Heart left ventricle (tissue), 13 donors: ENCODE measurements at regions not wholly inside any gene's neighbourhood (a gene's known extent, or its start where the extent isn't known, plus 50 kb on each side); places are given as distances from the start of the nearest gene placed in this dataset.

ENCODE experiments used
- POLR2A ChIP-seq, 2 donors: fragments of 450-650 bp; IDR thresholded peaks; one replicate each; pipeline ENCODE4 v1.6.1; 2017; ENCODE audit warnings: antibody characterized with exemption in 2 of 2, mild to moderate bottlenecking in 2 of 2, moderate library complexity in 2 of 2
- TF ChIP-seq, protein P1 (sequence below), 12 donors: fragments of 200-600 bp; sonication (generic) in 4 of 12; IDR thresholded peaks; one replicate each; pipeline versions ENCODE4 v1.5.0 to v1.8.0; 2018 to 2022; ENCODE audit warnings: antibody characterized with exemption in 12 of 12, mild to moderate bottlenecking in 5 of 12
- donor health status: ischemic (EF 13 %, LVEDD 7.1; RV severe dilation, severe dysfunction).
- donor health status: DM: no; HTN: yes; CAD: no.
- donor health status: DM: no; HTN: no; CAD: no.
- donor health status: ischemic (EF 25% LVEDD 6.9; RV normal size, moderate dysfunction).
- donor health status: ischemic (EF 25% LVEDD 5.7; RV mildly dilated, moderate dysfunction).
- donor health status: ischemic (EF 35%, LVEDD 5.7; RV mildly dilated, moderate dysfunction).
- donor health status: nonischemic (EF 11% LVEDD 7.7; RV severe dilation, severe dysfunction).
- donor health status: DM: yes; HTN: yes; CAD: no.
- donor health status: PGD.
- donor health status: ischemic (EF 29% LVEDD 5.4; RV normal size, mild dysfunction).
- donor health status: nonischemic (EF 23%, LVEDD 6.1; RV moderate dilation, normal function).

DNA sequence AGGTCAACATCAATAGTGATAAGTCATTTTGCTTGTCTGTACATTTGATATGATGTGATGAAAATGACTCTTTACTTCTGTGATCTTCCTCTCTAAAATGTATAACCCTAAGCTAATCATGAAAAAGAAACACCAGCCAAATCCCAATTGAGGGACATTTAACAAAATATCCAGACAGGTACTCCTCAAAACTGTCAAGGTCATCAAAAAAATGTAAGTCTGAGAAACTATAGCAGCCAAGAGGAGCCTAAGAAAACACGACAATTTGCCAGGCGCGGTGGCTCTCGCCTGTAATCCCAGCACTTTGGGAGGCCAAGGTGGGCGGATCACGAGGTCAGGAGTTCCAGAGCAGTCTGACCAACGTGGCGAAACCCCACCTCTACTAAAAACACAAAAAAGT lies 708.5 kb upstream of the ID4 start:
- TF ChIP-seq, protein P1, sequence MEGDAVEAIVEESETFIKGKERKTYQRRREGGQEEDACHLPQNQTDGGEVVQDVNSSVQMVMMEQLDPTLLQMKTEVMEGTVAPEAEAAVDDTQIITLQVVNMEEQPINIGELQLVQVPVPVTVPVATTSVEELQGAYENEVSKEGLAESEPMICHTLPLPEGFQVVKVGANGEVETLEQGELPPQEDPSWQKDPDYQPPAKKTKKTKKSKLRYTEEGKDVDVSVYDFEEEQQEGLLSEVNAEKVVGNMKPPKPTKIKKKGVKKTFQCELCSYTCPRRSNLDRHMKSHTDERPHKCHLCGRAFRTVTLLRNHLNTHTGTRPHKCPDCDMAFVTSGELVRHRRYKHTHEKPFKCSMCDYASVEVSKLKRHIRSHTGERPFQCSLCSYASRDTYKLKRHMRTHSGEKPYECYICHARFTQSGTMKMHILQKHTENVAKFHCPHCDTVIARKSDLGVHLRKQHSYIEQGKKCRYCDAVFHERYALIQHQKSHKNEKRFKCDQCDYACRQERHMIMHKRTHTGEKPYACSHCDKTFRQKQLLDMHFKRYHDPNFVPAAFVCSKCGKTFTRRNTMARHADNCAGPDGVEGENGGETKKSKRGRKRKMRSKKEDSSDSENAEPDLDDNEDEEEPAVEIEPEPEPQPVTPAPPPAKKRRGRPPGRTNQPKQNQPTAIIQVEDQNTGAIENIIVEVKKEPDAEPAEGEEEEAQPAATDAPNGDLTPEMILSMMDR (IDR thresholded peaks at IDR 0.05) = no peak
- TF ChIP-seq POLR2A (IDR thresholded peaks at IDR 0.05) = no peak
